ENCODE measurements at regions not wholly inside any gene's neighbourhood (a gene's known extent, or its start where the extent isn't known, plus 50 kb on each side); places are given as distances from the start of the nearest gene placed in this dataset.
A peak's percentile ranks its signal among the peaks of the same experiment; 100 is the strongest.

DNA sequence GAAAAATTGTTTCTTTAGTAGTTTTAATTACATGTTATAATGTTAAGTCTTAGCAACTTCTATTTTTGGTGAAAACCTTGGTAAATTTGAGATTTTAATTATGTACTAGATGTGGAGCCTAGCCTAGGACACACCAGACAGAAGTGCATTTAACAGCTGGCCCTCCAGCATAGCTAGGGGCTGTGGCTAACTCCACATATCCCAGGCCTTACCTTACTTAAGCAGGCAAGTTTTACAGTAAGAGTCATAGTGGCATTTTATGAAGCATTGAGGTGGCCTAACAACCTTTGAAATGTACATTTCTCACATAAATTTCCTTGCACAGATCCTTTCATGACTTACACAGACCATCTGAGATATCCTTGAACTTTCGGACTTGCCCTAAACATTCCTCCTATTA, 71.6 kb upstream of the C4orf54 start:
- H3K4me3 ChIP-seq (replicated peaks; ENCODE audit: low read depth, low read length): no peak overlapping the region
- no peak for DNase-seq (ENCODE audit: extremely low read depth, low read depth)
- TF ChIP-seq CTCF (IDR thresholded peaks at IDR 0.05; ENCODE audit: low read depth, low read length, missing control alignments): no peak

DNA sequence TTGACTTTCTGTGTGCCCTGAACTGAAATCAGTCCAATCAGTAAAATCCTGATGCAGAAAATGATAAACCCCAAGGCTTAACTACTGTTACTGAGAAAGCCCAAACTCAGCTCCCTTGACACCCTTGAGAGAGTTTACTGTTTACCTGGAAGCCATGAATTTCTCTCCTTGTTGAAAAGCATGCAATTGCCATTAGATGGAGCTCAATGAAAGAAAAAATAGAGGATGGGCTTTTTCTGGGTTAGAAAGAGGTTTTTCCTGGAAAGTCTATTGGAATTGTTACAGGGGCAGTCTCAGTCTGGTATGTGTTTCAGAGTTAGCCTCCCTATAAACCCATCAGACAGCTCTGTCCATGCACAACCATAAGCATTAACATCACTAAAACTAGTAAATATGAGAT, 66.4 kb upstream of the C4orf54 start:
- TF ChIP-seq CTCF (IDR thresholded peaks at IDR 0.05; ENCODE audit: low read depth, low read length, missing control alignments): no peak
- no peak overlapping the region for H3K4me3 ChIP-seq (replicated peaks; ENCODE audit: low read depth, low read length)
- DNase-seq (ENCODE audit: extremely low read depth, low read depth): no peak

DNA sequence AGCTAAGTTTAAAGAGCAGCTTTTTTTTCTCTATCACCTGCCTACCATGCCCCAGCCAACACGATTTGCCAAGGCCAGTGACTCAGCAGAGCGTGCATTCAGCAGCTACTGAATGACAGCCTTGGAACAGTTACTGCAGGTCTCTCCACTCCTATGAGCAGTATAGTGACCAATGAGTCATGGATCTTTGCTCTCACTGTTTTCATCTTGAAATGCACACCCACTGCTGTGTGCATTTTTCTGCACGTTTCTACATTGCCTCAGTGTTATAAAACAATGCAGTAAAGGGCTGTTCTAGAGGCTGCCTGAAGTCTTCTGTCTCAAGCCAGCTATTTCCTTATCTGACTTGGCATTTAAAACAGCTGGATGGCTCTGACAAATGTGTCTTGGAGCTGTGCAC, 66.0 kb upstream of the C4orf54 start:
- peak; percentile 14 for DNase-seq (ENCODE audit: extremely low read depth, low read depth)
- TF ChIP-seq CTCF (IDR thresholded peaks at IDR 0.05; ENCODE audit: low read depth, low read length, missing control alignments): no peak

GRCh38 chr4:99722725-99723124, 65.1 kb upstream of the C4orf54 start:
- no peak overlapping the region for H3K4me3 ChIP-seq (replicated peaks; ENCODE audit: low read depth, low read length)
- no peak for TF ChIP-seq CTCF (IDR thresholded peaks at IDR 0.05; ENCODE audit: low read depth, low read length, missing control alignments)
- no peak for DNase-seq (ENCODE audit: extremely low read depth, low read depth)

More for the DNA sequence above, 66.0 kb upstream of the C4orf54 start:
- H3K4me3 ChIP-seq (replicated peaks; ENCODE audit: low read depth, low read length): no peak overlapping the region

DNA sequence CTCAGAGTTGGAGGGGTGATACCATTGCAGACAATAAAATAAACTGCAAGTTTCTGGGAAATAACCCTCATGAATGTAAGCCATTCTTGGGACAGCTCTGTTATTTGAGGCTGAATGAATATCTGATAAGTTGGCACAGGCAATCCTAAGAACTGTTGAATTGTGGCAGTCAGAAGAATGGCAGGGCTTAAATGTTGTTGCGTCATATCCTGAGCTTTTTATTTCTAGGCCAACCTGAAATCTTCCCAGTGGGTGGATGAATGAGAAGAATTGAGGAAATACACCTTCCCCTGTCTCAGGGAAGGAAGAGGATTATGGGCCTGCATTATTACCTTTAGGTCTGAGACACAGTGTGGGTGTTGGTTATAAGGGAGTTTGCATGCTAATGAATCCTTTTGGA, 64.4 kb upstream of the C4orf54 start:
- H3K4me3 ChIP-seq (replicated peaks; ENCODE audit: low read depth, low read length): no peak overlapping the region
- no peak for DNase-seq (ENCODE audit: extremely low read depth, low read depth)
- no peak for TF ChIP-seq CTCF (IDR thresholded peaks at IDR 0.05; ENCODE audit: low read depth, low read length, missing control alignments)

DNA sequence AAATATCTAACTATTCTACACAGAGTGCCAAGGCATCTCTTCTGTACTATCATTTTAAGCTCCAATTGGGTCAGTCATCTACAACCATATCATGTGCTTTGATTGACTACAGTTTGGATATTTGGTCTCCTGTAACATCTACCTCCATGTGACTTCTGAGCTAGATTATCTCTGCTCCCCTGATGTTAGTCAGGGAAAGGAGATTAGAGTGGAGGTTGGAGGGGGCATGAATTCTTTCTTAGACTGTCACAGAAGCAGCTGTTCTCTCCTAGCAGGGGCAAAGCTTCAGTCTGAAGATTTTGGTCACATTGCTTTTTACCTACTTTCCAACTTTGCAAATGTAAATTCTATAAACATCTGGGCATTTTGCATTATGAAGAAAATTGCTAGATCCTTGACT, 62.6 kb upstream of the C4orf54 start:
- TF ChIP-seq CTCF (IDR thresholded peaks at IDR 0.05; ENCODE audit: low read depth, low read length, missing control alignments): no peak
- no peak for DNase-seq (ENCODE audit: extremely low read depth, low read depth)
- no peak overlapping the region for H3K4me3 ChIP-seq (replicated peaks; ENCODE audit: low read depth, low read length)

GRCh38 chr4:99716996-99717395, 59.4 kb upstream of the C4orf54 start:
- no peak for DNase-seq (ENCODE audit: extremely low read depth, low read depth)
- H3K4me3 ChIP-seq (replicated peaks; ENCODE audit: low read depth, low read length): no peak overlapping the region
- TF ChIP-seq CTCF (IDR thresholded peaks at IDR 0.05; ENCODE audit: low read depth, low read length, missing control alignments): no peak

Measured in HFF-Myc (cell line).